Lung (tissue), 11 donors: ENCODE measurements at regions not wholly inside any gene's neighbourhood (a gene's known extent, or its start where the extent isn't known, plus 50 kb on each side); places are given as distances from the start of the nearest gene placed in this dataset.
"Not testable (repeated sequence)": the region's sequence is repeated elsewhere in the genome, so short reads cannot be mapped to it uniquely, and the experiment has no call there.

Experiments
- ATAC-seq: fragments of 200-7000 bp; cut with Tn5 transposase; one replicate; pipeline ENCODE4 v1.9.1; 2020; ENCODE audit warnings: moderate number of reproducible peaks; ENCODE audit not compliant: insufficient read depth, low FRiP score
- DNase-seq, 3 donors: peaks; one replicate each; pipeline ENCODE4 v3.0.0-alpha.2; 2013 to 2017
- H3K27ac ChIP-seq, 2 donors: one replicate each; pipeline ENCODE4 v1.5.1; 2013; ENCODE audit warnings: mild to moderate bottlenecking in 2 of 2, moderate library complexity in 2 of 2, control low read depth in 1 of 2, inconsistent platforms in 1 of 2, low read depth in 1 of 2, low read length in 1 of 2
- H3K27me3 ChIP-seq, 3 donors: one replicate each; pipeline ENCODE4 v1.5.1; 2013; ENCODE audit warnings: low read length in 2 of 3; ENCODE audit not compliant: control insufficient read depth in 3 of 3, insufficient read depth in 3 of 3
- H3K36me3 ChIP-seq, 4 donors: one replicate each; pipeline ENCODE4 v1.5.1; 2013; ENCODE audit warnings: low read length in 4 of 4, mild to moderate bottlenecking in 1 of 4, moderate library complexity in 1 of 4; ENCODE audit not compliant: control insufficient read depth in 4 of 4, insufficient read depth in 4 of 4
- H3K4me1 ChIP-seq, 5 donors: one replicate each; pipeline ENCODE4 v1.5.1; 2013; ENCODE audit warnings: low read length in 5 of 5, mild to moderate bottlenecking in 2 of 5, moderate library complexity in 1 of 5; ENCODE audit not compliant: control insufficient read depth in 5 of 5, insufficient read depth in 5 of 5
- H3K4me3 ChIP-seq: one replicate; pipeline ENCODE4 v1.5.1; 2013; ENCODE audit warnings: mild to moderate bottlenecking, control low read depth, moderate library complexity
- H3K9ac ChIP-seq, 2 donors: one replicate each; pipeline ENCODE4 v1.5.1; 2013; ENCODE audit warnings: low read length in 2 of 2, control low read depth in 1 of 2; ENCODE audit not compliant: insufficient read depth in 1 of 2
- H3K9me3 ChIP-seq, 4 donors: one replicate each; pipeline ENCODE4 v1.5.1; 2013; ENCODE audit warnings: low read length in 3 of 4, mild to moderate bottlenecking in 1 of 4, moderate library complexity in 1 of 4; ENCODE audit not compliant: control insufficient read depth in 4 of 4, insufficient read depth in 3 of 4
- WGBS, 2 donors: extraction: QIAGEN DNeasy Blood & Tissue Kit; methylation state at CpG; one replicate each; pipeline ENCODE4 v1.1.7; 2013; 5-methylcytosine and 5-hydroxymethylcytosine counted together
- TF ChIP-seq, protein P1 (sequence below): IDR thresholded peaks from 2 replicates; pipeline ENCODE4 v1.5.1; 2012; ENCODE audit warnings: mild to moderate bottlenecking; ENCODE audit errors: control extremely low read depth, extremely low read depth
- donor health status: control.
- donor health status: control.
- donor health status: Bipolar disorder and iron deficiency.
- donor health status: healthy.
- donor health status: DM: yes; HTN: yes; CAD: no.

DNA sequence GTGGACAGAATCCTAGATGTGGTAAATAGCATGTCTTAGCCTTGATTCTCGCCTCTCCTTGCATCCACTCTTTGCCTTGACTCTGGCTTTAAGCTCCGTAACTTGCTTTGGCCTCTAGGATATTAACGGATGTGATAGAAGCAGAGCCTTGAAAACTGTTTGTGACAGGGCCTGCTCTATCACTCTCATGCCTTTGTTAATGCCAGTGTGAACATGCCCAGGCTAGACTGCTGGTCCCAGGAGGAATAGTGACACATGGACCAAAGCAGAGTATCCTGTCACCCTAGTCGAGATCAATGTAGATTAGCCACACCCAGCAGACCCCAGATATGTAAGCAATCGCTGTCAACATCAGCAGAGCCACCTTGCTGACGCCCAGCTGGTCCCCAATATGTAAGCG lies 109.9 kb upstream of the C9orf72 start:
- no peaks in the 10 kb centered on the region for H3K9me3 ChIP-seq
- H3K36me3 ChIP-seq = no peaks in the 10 kb centered on the region
- DNase-seq (no peak), ATAC-seq (no peak)
- no peak overlapping the region for H3K9ac ChIP-seq
- H3K4me3 ChIP-seq = no peak overlapping the region
- H3K27me3 ChIP-seq = no peaks in the 10 kb centered on the region
- no peaks in the 10 kb centered on the region for H3K4me1 ChIP-seq
- 89 to 90% methylated on average over 7 of the region's 7 CpGs for WGBS, 2 donors
- no peak overlapping the region for H3K27ac ChIP-seq
- TF ChIP-seq, protein P1, sequence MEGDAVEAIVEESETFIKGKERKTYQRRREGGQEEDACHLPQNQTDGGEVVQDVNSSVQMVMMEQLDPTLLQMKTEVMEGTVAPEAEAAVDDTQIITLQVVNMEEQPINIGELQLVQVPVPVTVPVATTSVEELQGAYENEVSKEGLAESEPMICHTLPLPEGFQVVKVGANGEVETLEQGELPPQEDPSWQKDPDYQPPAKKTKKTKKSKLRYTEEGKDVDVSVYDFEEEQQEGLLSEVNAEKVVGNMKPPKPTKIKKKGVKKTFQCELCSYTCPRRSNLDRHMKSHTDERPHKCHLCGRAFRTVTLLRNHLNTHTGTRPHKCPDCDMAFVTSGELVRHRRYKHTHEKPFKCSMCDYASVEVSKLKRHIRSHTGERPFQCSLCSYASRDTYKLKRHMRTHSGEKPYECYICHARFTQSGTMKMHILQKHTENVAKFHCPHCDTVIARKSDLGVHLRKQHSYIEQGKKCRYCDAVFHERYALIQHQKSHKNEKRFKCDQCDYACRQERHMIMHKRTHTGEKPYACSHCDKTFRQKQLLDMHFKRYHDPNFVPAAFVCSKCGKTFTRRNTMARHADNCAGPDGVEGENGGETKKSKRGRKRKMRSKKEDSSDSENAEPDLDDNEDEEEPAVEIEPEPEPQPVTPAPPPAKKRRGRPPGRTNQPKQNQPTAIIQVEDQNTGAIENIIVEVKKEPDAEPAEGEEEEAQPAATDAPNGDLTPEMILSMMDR = no peak

DNA sequence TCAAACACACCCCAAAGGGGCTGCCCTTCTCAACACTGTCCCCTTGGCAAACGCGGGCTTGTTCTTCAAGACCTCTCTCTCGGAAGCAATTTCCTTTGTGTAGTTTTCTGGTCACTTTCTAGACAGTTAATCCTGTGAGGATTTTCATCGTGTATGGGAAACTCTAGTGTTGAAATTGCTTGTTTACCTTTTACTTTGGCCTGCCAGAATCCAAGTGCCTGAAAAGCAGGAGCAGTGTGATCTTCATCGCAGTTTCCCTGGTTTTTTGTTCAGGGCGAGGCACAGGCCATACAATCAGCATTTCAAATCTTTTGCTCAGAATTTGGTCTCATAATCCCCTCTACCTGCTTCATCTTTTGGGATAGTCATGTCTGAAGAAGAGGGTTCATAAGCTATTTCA lies 115.7 kb upstream of the C9orf72 start:
- H3K27me3 ChIP-seq = no peaks in the 10 kb centered on the region
- H3K27ac ChIP-seq = no peak overlapping the region
- TF ChIP-seq, protein P1 = no peak
- no peaks in the 10 kb centered on the region for H3K9me3 ChIP-seq
- DNase-seq (peak in 1 of 3 donors; percentile 33), ATAC-seq (no peak)
- no peaks in the 10 kb centered on the region for H3K4me1 ChIP-seq
- WGBS, 2 donors = 60 to 80% methylated on average over 6 of the region's 6 CpGs
- no peak overlapping the region for H3K4me3 ChIP-seq
- no peak overlapping the region for H3K9ac ChIP-seq
- no peaks in the 10 kb centered on the region for H3K36me3 ChIP-seq

DNA sequence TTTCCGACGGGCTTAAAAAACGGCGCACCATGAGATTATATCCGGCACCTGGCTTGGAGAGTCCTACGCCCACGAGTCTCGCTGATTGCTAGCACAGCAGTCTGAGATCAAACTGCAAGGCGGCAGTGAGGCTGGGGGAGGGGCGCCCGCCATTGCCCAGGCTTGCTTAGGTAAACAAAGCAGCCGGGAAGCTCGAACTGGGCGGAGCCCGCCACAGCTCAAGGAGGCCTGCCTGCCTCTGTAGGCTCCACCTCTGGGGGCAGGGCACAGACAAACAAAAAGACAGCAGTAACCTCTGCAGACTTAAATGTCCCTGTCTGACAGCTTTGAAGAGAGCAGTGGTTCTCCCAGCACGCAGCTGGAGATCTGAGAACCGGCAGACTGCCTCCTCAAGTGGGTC lies 117.5 kb upstream of the C9orf72 start:
- H3K4me3 ChIP-seq, H3K27ac ChIP-seq, H3K36me3 ChIP-seq, ATAC-seq, H3K9ac ChIP-seq, H3K9me3 ChIP-seq, H3K27me3 ChIP-seq, DNase-seq, H3K4me1 ChIP-seq: not testable (repeated sequence)
- 71 to 86% methylated on average over 9 to 12 of the region's 17 CpGs for WGBS, 2 donors

DNA sequence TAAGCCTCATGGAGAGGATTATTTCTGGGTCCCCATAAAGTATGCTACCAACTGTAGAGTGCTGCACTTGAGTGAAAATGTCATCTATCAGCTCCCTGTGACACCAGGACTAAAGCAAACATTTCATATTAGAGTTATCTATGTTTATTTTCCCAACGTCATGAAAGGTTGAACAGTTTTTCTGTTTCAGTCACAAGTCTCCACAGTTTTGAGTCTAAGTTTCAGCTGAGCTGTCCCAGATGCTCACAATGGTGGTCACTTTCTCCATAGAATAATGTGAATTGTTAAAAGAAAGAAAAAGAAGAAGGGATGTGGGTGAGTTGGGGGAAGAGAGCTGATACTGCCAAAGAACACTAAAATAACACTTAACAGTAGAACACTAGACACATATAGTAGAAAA lies 126.3 kb upstream of the C9orf72 start:
- ATAC-seq (no peak), DNase-seq (peak in 2 of 3 donors; percentile 70 to 84)
- 31 to 48% methylated on average over 1 of the region's 1 CpG for WGBS, 2 donors
- TF ChIP-seq, protein P1 = no peak
- Histone ChIP-seq H3K9ac (peak overlapping the region in 1 of 2 donors; percentile 5), H3K4me3 (no peak overlapping the region), H3K27ac (no peak overlapping the region), H3K27me3 (no peaks in the 10 kb centered on the region), H3K4me1 (peaks cover 0 to 35% (median 19%) of the 10 kb centered on the region in 5 donors), H3K36me3 (no peaks in the 10 kb centered on the region), H3K9me3 (no peaks in the 10 kb centered on the region)
